SK-N-SH (cell line): ENCODE measurements at regions not wholly inside any gene's neighbourhood (a gene's known extent, or its start where the extent isn't known, plus 50 kb on each side); places are given as distances from the start of the nearest gene placed in this dataset.

Experiments used
- CTCF ChIA-PET: fragments of 300-600, 350-600 bp; formaldehyde crosslinking; extraction: SDS; loops from one replicate; lab custom pipeline; 2021; lab: Yijun Ruan, JAX
- POLR2A ChIA-PET: fragments of 350-600 bp; sonication (Branson Sonifier 250); formaldehyde crosslinking; extraction: SDS; loops from one replicate; lab custom pipeline; 2020; ENCODE audit warnings: antibody characterized with exemption, inconsistent platforms; lab: Yijun Ruan, JAX
- DNase-seq: peaks from one replicate; pipeline ENCODE4 v3.0.0; 2012
- H2AFZ ChIP-seq: fragments of 200-600 bp; sonication (generic); 2 replicates; pipeline ENCODE4 v1.8.1; 2016; ENCODE audit warnings: antibody characterized with exemption, mild to moderate bottlenecking, low read depth
- H3F3A ChIP-seq: fragments of 200-600 bp; sonication (generic); replicated peaks from 2 replicates; pipeline ENCODE3; 2016; ENCODE audit warnings: antibody characterized with exemption, mild to moderate bottlenecking; ENCODE audit not compliant: insufficient read depth
- H3K27ac ChIP-seq, 2 experiments: fragments of 200-500 bp in 1 of 2; fragments of 200-600 bp in 1 of 2; sonication (Bioruptor generic) in 1 of 2; sonication (generic), shearing (Covaris generic) in 1 of 2; 2 replicates each; pipeline versions ENCODE4 v1.5.1 to v1.6.1; 2014 to 2016; ENCODE audit warnings: low read depth in 2 of 2, inconsistent platforms in 1 of 2, low read length in 1 of 2, mild to moderate bottlenecking in 1 of 2, mixed read lengths in 1 of 2
- H3K27me3 ChIP-seq: fragments of 200-600 bp; sonication (generic), shearing (Covaris generic); 2 replicates; pipeline ENCODE4 v1.6.1; 2016; ENCODE audit warnings: mixed run types; ENCODE audit not compliant: insufficient read depth
- H3K36me3 ChIP-seq, 2 experiments: fragments of 200-500 bp in 1 of 2; fragments of 200-600 bp in 1 of 2; sonication (Bioruptor generic) in 1 of 2; sonication (generic) in 1 of 2; replicated peaks in 1 of 2; 2 replicates each; pipeline versions ENCODE3 to v1.5.1; 2014 to 2016; ENCODE audit warnings: low read length in 1 of 2, mild to moderate bottlenecking in 1 of 2; ENCODE audit not compliant: insufficient read depth in 2 of 2, control insufficient read depth in 1 of 2
- H3K4me1 ChIP-seq, 2 experiments: fragments of 200-500 bp in 1 of 2; fragments of 200-600 bp in 1 of 2; sonication (Bioruptor generic) in 1 of 2; sonication (generic), shearing (Covaris generic) in 1 of 2; 2 replicates each; pipeline versions ENCODE4 v1.5.1 to v1.6.1; 2014 to 2016; ENCODE audit warnings: low read depth in 1 of 2, low read length in 1 of 2, mixed run types in 1 of 2; ENCODE audit not compliant: insufficient read depth in 2 of 2, control insufficient read depth in 1 of 2
- H3K4me2 ChIP-seq: fragments of 200-600 bp; sonication (generic), shearing (Covaris generic); 2 replicates; pipeline ENCODE4 v1.6.1; 2017; ENCODE audit warnings: mixed run types
- H3K4me3 ChIP-seq, 2 experiments: fragments of 200-500 bp in 1 of 2; fragments of 200-600 bp in 1 of 2; sonication (Bioruptor generic) in 1 of 2; sonication (generic), shearing (Covaris generic) in 1 of 2; 2 replicates each; pipeline versions ENCODE4 v1.5.1 to v1.8.1; 2014 to 2016; ENCODE audit warnings: low read depth in 2 of 2, inconsistent platforms in 1 of 2, low read length in 1 of 2, mild to moderate bottlenecking in 1 of 2, mixed read lengths in 1 of 2, moderate library complexity in 1 of 2
- H3K79me2 ChIP-seq: fragments of 200-600 bp; sonication (generic); 2 replicates; pipeline ENCODE4 v1.8.1; 2017; ENCODE audit warnings: mild to moderate bottlenecking; ENCODE audit not compliant: insufficient read depth
- H3K9ac ChIP-seq: fragments of 200-600 bp; sonication (generic); 2 replicates; pipeline ENCODE4 v1.6.1; 2017; ENCODE audit warnings: mixed run types
- H3K9me2 ChIP-seq: fragments of 200-600 bp; sonication (generic); 2 replicates; pipeline ENCODE4 v1.6.1; 2017; ENCODE audit warnings: mixed run types
- H3K9me3 ChIP-seq: fragments of 200-600 bp; sonication (generic); 2 replicates; pipeline ENCODE4 v1.6.1; 2017; ENCODE audit warnings: mixed run types, mild to moderate bottlenecking, moderate library complexity
- H4K20me1 ChIP-seq: fragments of 200-600 bp; sonication (generic); 2 replicates; pipeline ENCODE4 v1.6.1; 2017; ENCODE audit warnings: mild to moderate bottlenecking, mixed run types; ENCODE audit not compliant: insufficient read depth
- ELF1 ChIP-seq: IDR thresholded peaks from 2 replicates; pipeline ENCODE4 v1.4.0; 2012
- EP300 ChIP-seq, 2 experiments: IDR thresholded peaks; 2 replicates each; pipeline versions ENCODE4 v1.4.0 to v1.6.1; 2012; ENCODE audit warnings: borderline replicate concordance in 1 of 2, low read depth in 1 of 2, low read length in 1 of 2
- GATA2 ChIP-seq: sonication (generic); formaldehyde crosslinking; IDR thresholded peaks from 2 replicates; pipeline ENCODE4 v1.5.0; 2020; ENCODE audit warnings: mild to moderate bottlenecking, missing genetic modification reagents
- JUND ChIP-seq: IDR thresholded peaks from 2 replicates; pipeline ENCODE4 v1.4.0; 2012
- MEF2A ChIP-seq: IDR thresholded peaks from 2 replicates; pipeline ENCODE4 v1.4.0; 2012; ENCODE audit warnings: low read depth, borderline replicate concordance
- MXI1 ChIP-seq: IDR thresholded peaks from 2 replicates; pipeline ENCODE4 v1.6.1; 2012; ENCODE audit warnings: mild to moderate bottlenecking, low read depth, low read length, improper control_type of control experiment
- NRF1 ChIP-seq: IDR thresholded peaks from 2 replicates; pipeline ENCODE4 v1.6.1; 2012; ENCODE audit warnings: low read depth, mild to moderate bottlenecking, low read length
- RAD21 ChIP-seq: IDR thresholded peaks from 2 replicates; pipeline ENCODE4 v1.6.1; 2012; ENCODE audit warnings: mild to moderate bottlenecking, low read length
- REST ChIP-seq: IDR thresholded peaks from 2 replicates; pipeline ENCODE4 v1.6.1; 2012; ENCODE audit warnings: mild to moderate bottlenecking, low read depth, low read length, moderate library complexity
- SIN3A ChIP-seq: IDR thresholded peaks from 2 replicates; pipeline ENCODE4 v1.6.1; 2012; ENCODE audit warnings: low read depth, mild to moderate bottlenecking, low read length, moderate library complexity, borderline replicate concordance
- TCF12 ChIP-seq: IDR thresholded peaks from 2 replicates; pipeline ENCODE4 v1.4.0; 2012
- TEAD4 ChIP-seq: IDR thresholded peaks from 2 replicates; pipeline ENCODE4 v1.4.0; 2012; ENCODE audit warnings: mild to moderate bottlenecking, borderline replicate concordance; ENCODE audit not compliant: insufficient read depth
- YY1 ChIP-seq: IDR thresholded peaks from 2 replicates; pipeline ENCODE4 v1.4.0; 2012; ENCODE audit warnings: low read depth, mild to moderate bottlenecking
- WGBS: methylation state at CpG from one replicate; pipeline ENCODE4 v1.1.6; 2017; ENCODE audit warnings: low lambda C conversion rate; 5-methylcytosine and 5-hydroxymethylcytosine counted together
- TF ChIP-seq, protein P1 (sequence below): fragments of 150-350 bp; IDR thresholded peaks from 2 replicates; pipeline ENCODE4 v1.6.1; 2016; ENCODE audit warnings: mild to moderate bottlenecking, low read depth, low read length
- TF ChIP-seq, protein P2 (sequence below): IDR thresholded peaks from 2 replicates; pipeline ENCODE4 v1.4.0; 2012; ENCODE audit warnings: low read depth

- no peaks in the 10 kb centered on the region for H3K27me3 ChIP-seq
- no peak overlapping the region for H3K27ac ChIP-seq
- H2AFZ ChIP-seq, result no peak overlapping the region
- no peak overlapping the region for H3K4me2 ChIP-seq
- no peak for DNase-seq
- H3F3A ChIP-seq, result no peaks in the 10 kb centered on the region
- H3K36me3 ChIP-seq, result no peaks in the 10 kb centered on the region
- no peaks in the 10 kb centered on the region for H3K4me1 ChIP-seq
- no peaks in the 10 kb centered on the region for H4K20me1 ChIP-seq
- H3K9me3 ChIP-seq, result no peaks in the 10 kb centered on the region
- no peak overlapping the region for H3K4me3 ChIP-seq
- CTCF ChIA-PET, result interaction anchor here (0.5 kb wide), 1 partner anchor 924 kb away, joined by 3 read pairs; no protein-coding TSS in a partner anchor
- no peak overlapping the region for H3K9ac ChIP-seq
- no peaks in the 10 kb centered on the region for H3K79me2 ChIP-seq
- WGBS, result 52% methylated on average over 4 of the region's 4 CpGs
- TF ChIP-seq GATA2 (CRISPR knock-in tag) (no peak), MEF2A (no peak), EP300 (IDR thresholded peaks at IDR 0.05; ENCODE audit: borderline replicate concordance in 1 of 2, low read depth in 1 of 2, low read length in 1 of 2) (no peak), REST (no peak), YY1 (no peak), TEAD4 (no peak), TCF12 (no peak), MXI1 (no peak)
- TF ChIP-seq, protein P1, sequence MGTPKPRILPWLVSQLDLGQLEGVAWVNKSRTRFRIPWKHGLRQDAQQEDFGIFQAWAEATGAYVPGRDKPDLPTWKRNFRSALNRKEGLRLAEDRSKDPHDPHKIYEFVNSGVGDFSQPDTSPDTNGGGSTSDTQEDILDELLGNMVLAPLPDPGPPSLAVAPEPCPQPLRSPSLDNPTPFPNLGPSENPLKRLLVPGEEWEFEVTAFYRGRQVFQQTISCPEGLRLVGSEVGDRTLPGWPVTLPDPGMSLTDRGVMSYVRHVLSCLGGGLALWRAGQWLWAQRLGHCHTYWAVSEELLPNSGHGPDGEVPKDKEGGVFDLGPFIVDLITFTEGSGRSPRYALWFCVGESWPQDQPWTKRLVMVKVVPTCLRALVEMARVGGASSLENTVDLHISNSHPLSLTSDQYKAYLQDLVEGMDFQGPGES, result no peak
- TF ChIP-seq, protein P2, sequence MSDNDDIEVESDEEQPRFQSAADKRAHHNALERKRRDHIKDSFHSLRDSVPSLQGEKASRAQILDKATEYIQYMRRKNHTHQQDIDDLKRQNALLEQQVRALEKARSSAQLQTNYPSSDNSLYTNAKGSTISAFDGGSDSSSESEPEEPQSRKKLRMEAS, result no peak
- TF ChIP-seq, all 33 proteins: peak for 0
- H3K9me2 ChIP-seq, result no peaks in the 10 kb centered on the region
- POLR2A ChIA-PET, result no interaction called here
These were observed 132.0 kb upstream of the TET2 start for GRCh38 chr4:105014635-105015034.

DNA sequence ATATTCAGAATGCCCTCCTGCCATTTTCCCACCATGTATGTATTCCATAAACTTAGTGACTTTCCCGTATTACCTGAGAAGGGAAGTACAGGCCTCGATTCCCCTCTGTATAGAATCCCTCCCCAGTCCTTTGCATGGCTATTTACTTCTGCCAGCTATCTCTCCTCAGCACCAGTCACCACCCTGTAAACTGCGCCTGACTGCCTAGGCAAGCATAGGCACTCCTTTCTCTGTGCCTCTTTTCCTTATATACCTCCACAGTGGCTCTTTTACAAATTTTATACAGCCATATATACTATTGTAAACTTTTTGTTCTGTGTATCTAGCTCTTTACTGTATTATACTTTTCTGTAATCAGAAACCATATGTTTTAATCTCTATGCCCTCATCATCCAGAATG lies 130.9 kb upstream of the TET2 start:
- Histone ChIP-seq H3K36me3 (no peaks in the 10 kb centered on the region), H2AFZ (no peak overlapping the region), H3K9me2 (no peaks in the 10 kb centered on the region), H4K20me1 (no peaks in the 10 kb centered on the region), H3K4me3 (no peak overlapping the region), H3K27me3 (no peaks in the 10 kb centered on the region), H3K4me2 (no peak overlapping the region), H3K27ac (no peak overlapping the region), H3F3A (no peaks in the 10 kb centered on the region), H3K4me1 (no peaks in the 10 kb centered on the region), H3K9me3 (no peaks in the 10 kb centered on the region), H3K9ac (no peak overlapping the region), H3K79me2 (no peaks in the 10 kb centered on the region)
- WGBS, result 67% methylated on average over 3 of the region's 3 CpGs
- TF ChIP-seq JUND (no peak), ELF1 (no peak), SIN3A (no peak), RAD21 (no peak), TEAD4 (no peak), NRF1 (no peak), EP300 (IDR thresholded peaks at IDR 0.05; ENCODE audit: borderline replicate concordance in 1 of 2, low read depth in 1 of 2, low read length in 1 of 2) (no peak)
- TF ChIP-seq, protein P2, result no peak
- CTCF ChIA-PET, result interaction anchor here (0.7 kb wide), 1 partner anchor 37 kb away, joined by 3 read pairs; no protein-coding TSS in a partner anchor
- POLR2A ChIA-PET, result no interaction called here
- DNase-seq, result no peak
